ENCODE measurements at regions not wholly inside any gene's neighbourhood (a gene's known extent, or its start where the extent isn't known, plus 50 kb on each side); places are given as distances from the start of the nearest gene placed in this dataset.

DNA sequence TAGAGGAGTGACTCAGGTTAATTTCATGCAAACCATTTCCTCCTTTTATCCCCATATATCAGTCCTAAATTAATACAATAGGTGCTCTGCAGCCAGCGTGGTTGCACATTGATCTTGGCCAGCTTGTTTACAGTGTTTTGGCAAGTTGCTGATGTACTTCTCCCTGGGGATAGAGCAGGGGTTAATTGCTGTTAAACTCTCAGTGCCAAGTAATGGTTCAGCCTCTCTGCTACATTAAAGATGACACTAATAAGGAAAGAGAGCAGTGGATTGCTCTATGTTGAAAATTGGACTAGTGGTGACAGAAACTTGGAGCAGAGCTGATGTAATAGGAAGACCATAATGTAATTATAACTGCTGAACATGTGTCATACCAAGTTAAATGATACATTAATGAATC, 717.5 kb downstream of the RERGL start:
- no peaks in the 10 kb centered on the region for H3K9me2 ChIP-seq (replicated peaks; ENCODE audit: control insufficient read depth, low read length)
- TF ChIP-seq, protein P1, sequence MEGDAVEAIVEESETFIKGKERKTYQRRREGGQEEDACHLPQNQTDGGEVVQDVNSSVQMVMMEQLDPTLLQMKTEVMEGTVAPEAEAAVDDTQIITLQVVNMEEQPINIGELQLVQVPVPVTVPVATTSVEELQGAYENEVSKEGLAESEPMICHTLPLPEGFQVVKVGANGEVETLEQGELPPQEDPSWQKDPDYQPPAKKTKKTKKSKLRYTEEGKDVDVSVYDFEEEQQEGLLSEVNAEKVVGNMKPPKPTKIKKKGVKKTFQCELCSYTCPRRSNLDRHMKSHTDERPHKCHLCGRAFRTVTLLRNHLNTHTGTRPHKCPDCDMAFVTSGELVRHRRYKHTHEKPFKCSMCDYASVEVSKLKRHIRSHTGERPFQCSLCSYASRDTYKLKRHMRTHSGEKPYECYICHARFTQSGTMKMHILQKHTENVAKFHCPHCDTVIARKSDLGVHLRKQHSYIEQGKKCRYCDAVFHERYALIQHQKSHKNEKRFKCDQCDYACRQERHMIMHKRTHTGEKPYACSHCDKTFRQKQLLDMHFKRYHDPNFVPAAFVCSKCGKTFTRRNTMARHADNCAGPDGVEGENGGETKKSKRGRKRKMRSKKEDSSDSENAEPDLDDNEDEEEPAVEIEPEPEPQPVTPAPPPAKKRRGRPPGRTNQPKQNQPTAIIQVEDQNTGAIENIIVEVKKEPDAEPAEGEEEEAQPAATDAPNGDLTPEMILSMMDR (IDR thresholded peaks at IDR 0.05; ENCODE audit: low read depth, low read length, poor library complexity, severe bottlenecking): no peak
- no peak for TF ChIP-seq EZH2phosphoT487 (IDR thresholded peaks at IDR 0.05; ENCODE audit: borderline replicate concordance, low read length)
- H3K9me3 ChIP-seq (ENCODE audit: control insufficient read depth, insufficient read depth, low read length): no peaks in the 10 kb centered on the region
- no peaks in the 10 kb centered on the region for H3K4me1 ChIP-seq (ENCODE audit: control insufficient read depth, low read length)
- H3K36me3 ChIP-seq (ENCODE audit: control insufficient read depth, low read length): no peaks in the 10 kb centered on the region
- no peak overlapping the region for H3K4me2 ChIP-seq (ENCODE audit: low read length)
- H3K4me3 ChIP-seq (ENCODE audit: low read length): no peak overlapping the region
- H3K79me2 ChIP-seq (ENCODE audit: control insufficient read depth, low read length): no peaks in the 10 kb centered on the region
- no peaks in the 10 kb centered on the region for H3F3A ChIP-seq (ENCODE audit: control insufficient read depth, insufficient read depth)
- no peaks in the 10 kb centered on the region for H3K27me3 ChIP-seq (ENCODE audit: control insufficient read depth, low read length)
- H4K20me1 ChIP-seq (ENCODE audit: control insufficient read depth, insufficient read depth, low read depth, low read length): no peaks in the 10 kb centered on the region
- no peak overlapping the region for H3K27ac ChIP-seq (ENCODE audit: low read depth, low read length)

GRCh38 chr12:17371491-17372215, 718.3 kb downstream of the RERGL start:
- Histone ChIP-seq H3K4me2 (ENCODE audit: low read length) (no peak overlapping the region), H3K27ac (ENCODE audit: low read depth, low read length) (no peak overlapping the region), H3K4me1 (ENCODE audit: control insufficient read depth, low read length) (no peaks in the 10 kb centered on the region), H3K9me3 (ENCODE audit: control insufficient read depth, insufficient read depth, low read length) (no peaks in the 10 kb centered on the region), H3K4me3 (ENCODE audit: low read length) (no peak overlapping the region), H3K9me2 (replicated peaks; ENCODE audit: control insufficient read depth, low read length) (no peaks in the 10 kb centered on the region), H4K20me1 (ENCODE audit: control insufficient read depth, insufficient read depth, low read depth, low read length) (no peaks in the 10 kb centered on the region), H3K36me3 (ENCODE audit: control insufficient read depth, low read length) (no peaks in the 10 kb centered on the region), H3K79me2 (ENCODE audit: control insufficient read depth, low read length) (no peaks in the 10 kb centered on the region), H3F3A (ENCODE audit: control insufficient read depth, insufficient read depth) (no peaks in the 10 kb centered on the region), H3K27me3 (ENCODE audit: control insufficient read depth, low read length) (no peaks in the 10 kb centered on the region)
- TF ChIP-seq, protein P1 (IDR thresholded peaks at IDR 0.05; ENCODE audit: low read depth, low read length, poor library complexity, severe bottlenecking): no peak
- no peak for TF ChIP-seq EZH2phosphoT487 (IDR thresholded peaks at IDR 0.05; ENCODE audit: borderline replicate concordance, low read length)

DNA sequence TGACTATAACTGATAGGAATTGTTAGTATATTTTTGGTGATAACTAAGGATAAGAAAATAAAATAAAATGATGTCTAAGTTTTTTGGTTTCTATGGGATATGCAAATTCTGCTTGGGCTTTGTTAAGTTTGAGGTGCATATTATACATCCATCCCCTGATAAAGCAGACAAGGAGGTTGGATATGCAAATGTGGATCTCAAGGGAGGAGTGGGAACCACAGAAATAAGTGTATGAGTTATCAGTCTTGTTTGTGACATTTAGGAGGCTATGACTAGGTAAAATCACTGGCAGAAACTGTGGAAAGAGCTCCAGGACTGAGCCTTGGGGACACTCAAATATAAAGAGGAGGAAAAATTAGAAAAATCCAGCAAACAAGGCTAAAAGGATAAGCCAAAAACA, 719.4 kb downstream of the RERGL start:
- Histone ChIP-seq H3K4me3 (ENCODE audit: low read length) (no peak overlapping the region), H3K27ac (ENCODE audit: low read depth, low read length) (no peak overlapping the region), H3K27me3 (ENCODE audit: control insufficient read depth, low read length) (no peaks in the 10 kb centered on the region), H3K4me2 (ENCODE audit: low read length) (no peak overlapping the region), H3K79me2 (ENCODE audit: control insufficient read depth, low read length) (no peaks in the 10 kb centered on the region), H3K4me1 (ENCODE audit: control insufficient read depth, low read length) (no peaks in the 10 kb centered on the region), H3F3A (ENCODE audit: control insufficient read depth, insufficient read depth) (no peaks in the 10 kb centered on the region), H4K20me1 (ENCODE audit: control insufficient read depth, insufficient read depth, low read depth, low read length) (no peaks in the 10 kb centered on the region), H3K9me3 (ENCODE audit: control insufficient read depth, insufficient read depth, low read length) (no peaks in the 10 kb centered on the region), H3K9me2 (replicated peaks; ENCODE audit: control insufficient read depth, low read length) (no peaks in the 10 kb centered on the region), H3K36me3 (ENCODE audit: control insufficient read depth, low read length) (no peaks in the 10 kb centered on the region)
- TF ChIP-seq, protein P1 (IDR thresholded peaks at IDR 0.05; ENCODE audit: low read depth, low read length, poor library complexity, severe bottlenecking): no peak
- no peak for TF ChIP-seq EZH2phosphoT487 (IDR thresholded peaks at IDR 0.05; ENCODE audit: borderline replicate concordance, low read length)
